Right atrium auricular region (tissue), 2 donors: ENCODE measurements at regions not wholly inside any gene's neighbourhood (a gene's known extent, or its start where the extent isn't known, plus 50 kb on each side); places are given as distances from the start of the nearest gene placed in this dataset.
"Not testable (repeated sequence)": the region's sequence is repeated elsewhere in the genome, so short reads cannot be mapped to it uniquely, and the experiment has no call there.

ENCODE experiments used
- DNase-seq: peaks from one replicate; pipeline ENCODE4 v3.0.0-alpha.2; 2019; ENCODE audit warnings: low spot score
- H3K27ac ChIP-seq, 2 donors: fragments of 200-600 bp; sonication (generic); 1 replicate in 1 of 2; 2 replicates in 1 of 2; pipeline ENCODE4 v1.5.1; 2016 to 2019
- H3K27me3 ChIP-seq, 2 donors: fragments of 200-600 bp; sonication (generic); one replicate each; pipeline versions ENCODE4 v1.5.1 to v1.6.0; 2017 to 2019
- H3K36me3 ChIP-seq: fragments of 200-600 bp; sonication (generic); one replicate; pipeline ENCODE4 v1.5.1; 2016
- H3K4me1 ChIP-seq, 2 donors: fragments of 200-600 bp; sonication (generic); one replicate each; pipeline versions ENCODE4 v1.5.1 to v1.6.0; 2017 to 2019
- H3K4me3 ChIP-seq, 2 donors: fragments of 200-600 bp; sonication (generic); 1 replicate in 1 of 2; 2 replicates in 1 of 2; pipeline ENCODE4 v1.5.1; 2017 to 2019; ENCODE audit warnings: mild to moderate bottlenecking in 1 of 2, moderate library complexity in 1 of 2
- H3K9me3 ChIP-seq, 2 donors: fragments of 200-600 bp; sonication (generic); one replicate each; pipeline ENCODE4 v1.5.1; 2019

- not testable (repeated sequence) for H3K4me1 ChIP-seq, H3K36me3 ChIP-seq, H3K4me3 ChIP-seq, H3K27me3 ChIP-seq, H3K27ac ChIP-seq, H3K9me3 ChIP-seq
- DNase-seq = peak; percentile 1
Observed at GRCh38 chr19:200203-200602, 91.0 kb downstream of the PLPP2 start.
